HG02885 (cell line): ENCODE measurements at regions not wholly inside any gene's neighbourhood (a gene's known extent, or its start where the extent isn't known, plus 50 kb on each side); places are given as distances from the start of the nearest gene placed in this dataset.

Experiments
- ATAC-seq: cut with Tn5 transposase; IDR thresholded peaks from one replicate; pipeline ENCODE4 v1.9.1; 2021; ENCODE audit warnings: mild to moderate bottlenecking; ENCODE audit not compliant: unreplicated experiment, poor library complexity

- no peak for ATAC-seq
These were observed 60.3 kb upstream of the CLDN10 start for GRCh38 chr13:95492044-95492801.

DNA sequence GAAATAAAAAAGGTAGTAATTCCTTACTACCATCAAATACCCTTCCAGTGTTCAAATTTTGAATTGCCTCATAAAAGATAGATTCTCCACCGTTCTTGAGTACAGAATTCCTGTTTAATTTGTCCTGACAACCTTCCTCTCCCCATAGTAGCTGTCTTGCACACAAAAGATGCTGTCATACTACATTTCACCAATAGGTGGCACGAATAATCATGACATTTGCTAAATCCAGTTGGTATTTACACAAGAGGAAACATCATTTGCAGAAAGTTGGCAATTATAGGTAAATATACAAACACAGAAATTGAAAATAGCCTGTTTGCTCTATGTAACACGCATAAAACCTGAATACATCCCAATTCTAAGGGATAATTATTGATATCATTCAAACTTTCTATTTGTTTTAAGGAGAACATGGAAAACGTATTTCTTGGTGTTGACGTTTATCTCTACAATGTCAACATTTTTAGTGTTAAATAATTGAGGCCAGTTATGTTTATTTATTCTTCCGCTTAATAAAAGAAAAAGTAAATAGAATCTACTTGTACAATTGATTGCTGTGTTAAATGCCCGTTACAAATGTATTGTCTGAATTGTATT, 58.3 kb upstream of the CLDN10 start:
- peak; percentile 73 for ATAC-seq

GRCh38 chr13:95496485-95496884, 56.0 kb upstream of the CLDN10 start:
- no peak for ATAC-seq

- ATAC-seq = no peak
These were observed 55.1 kb upstream of the CLDN10 start for GRCh38 chr13:95497381-95497807.

- no peak for ATAC-seq
These were observed 53.6 kb upstream of the CLDN10 start for GRCh38 chr13:95498886-95499285.

DNA sequence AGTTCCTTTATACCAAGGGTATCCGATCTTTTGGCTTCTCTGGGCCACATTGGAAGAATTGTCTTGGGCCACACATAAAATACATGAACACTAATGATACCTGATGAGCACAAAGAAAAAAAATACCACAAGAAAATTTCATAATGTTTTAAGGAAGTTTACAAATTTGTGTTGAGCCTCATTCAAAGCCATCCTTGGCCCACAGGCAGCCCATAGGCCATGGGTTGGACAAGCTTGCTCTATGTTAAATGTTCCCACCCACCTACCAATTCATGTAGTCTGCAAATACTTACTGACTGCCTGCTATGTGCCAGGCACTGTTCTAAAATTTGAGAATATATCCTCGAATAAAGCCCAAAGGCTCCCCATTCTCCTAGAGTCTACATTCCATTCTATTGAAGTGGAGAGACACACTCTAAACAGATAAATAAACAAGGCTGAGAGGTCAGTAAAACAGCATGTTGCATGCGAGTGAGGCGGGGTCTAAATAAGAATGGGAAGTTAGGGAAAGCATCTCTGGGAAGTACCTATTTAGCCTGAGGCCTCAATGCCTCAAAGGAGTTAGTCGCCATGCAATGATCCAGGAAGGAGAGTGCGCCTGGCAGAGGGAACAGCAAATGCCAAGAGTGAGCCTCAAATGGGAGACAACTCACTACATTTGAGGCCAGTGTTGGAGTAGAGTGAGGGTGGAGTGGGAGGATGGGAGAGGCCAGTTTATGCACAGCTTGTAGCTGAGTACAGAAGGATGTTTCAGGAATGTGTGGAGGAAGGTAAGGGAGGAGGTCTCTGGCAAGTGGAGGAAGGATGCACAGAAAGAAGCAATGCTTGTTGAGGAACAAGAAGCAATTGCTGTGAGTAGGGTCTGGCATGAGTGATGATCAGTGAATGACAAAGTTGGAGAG, 52.5 kb upstream of the CLDN10 start:
- ATAC-seq = no peak

GRCh38 chr13:95502216-95502615, 50.3 kb upstream of the CLDN10 start:
- ATAC-seq = no peak
